ENCODE measurements at regions not wholly inside any gene's neighbourhood (a gene's known extent, or its start where the extent isn't known, plus 50 kb on each side); places are given as distances from the start of the nearest gene placed in this dataset.

- Mint-ChIP-seq H3K4me1 (ENCODE audit: insufficient read depth, unreplicated experiment) (no peaks in the 10 kb centered on the region), H3K27ac (ENCODE audit: low read depth, unreplicated experiment) (no peak overlapping the region), H3K9me3 (ENCODE audit: unreplicated experiment) (no peaks in the 10 kb centered on the region), H3K4me3 (ENCODE audit: unreplicated experiment) (no peak overlapping the region), H3K27me3 (ENCODE audit: insufficient read depth, unreplicated experiment) (peaks cover 13% of the 10 kb centered on the region), H3K36me3 (ENCODE audit: insufficient read depth, unreplicated experiment) (no peaks in the 10 kb centered on the region)
- DNase-seq (ENCODE audit: unreplicated experiment): no peak
- ChIA-PET POLR2A (no interaction called here), CTCF (no interaction called here)
- intact Hi-C loops (cut with micrococcal nuclease): no loop called here
- no peak for TF ChIP-seq CTCF (IDR thresholded peaks at IDR 0.05; ENCODE audit: unreplicated experiment)
- BruUV-seq (replicated peaks): no TSS peak
These were observed 91.7 kb upstream of the MEOX2 start for GRCh38 chr7:15778191-15778590.

GRCh38 chr7:15765753-15766152 is 79.3 kb upstream of the MEOX2 start:
- BruUV-seq (replicated peaks): no TSS peak
- CTCF ChIA-PET: no interaction called here
- POLR2A ChIA-PET: no interaction called here

GRCh38 chr7:15764851-15765382 is 78.4 kb upstream of the MEOX2 start:
- CTCF ChIA-PET: interaction anchor here (0.5 kb wide), 1 partner anchor 306 kb away, joined by 3 read pairs; no protein-coding TSS in a partner anchor
- no peaks in the 10 kb centered on the region for H3K4me1 Mint-ChIP-seq (ENCODE audit: insufficient read depth, unreplicated experiment)
- no peak overlapping the region for H3K27ac Mint-ChIP-seq (ENCODE audit: low read depth, unreplicated experiment)
- POLR2A ChIA-PET: no interaction called here
- TF ChIP-seq CTCF (IDR thresholded peaks at IDR 0.05; ENCODE audit: unreplicated experiment): no peak
- H3K27me3 Mint-ChIP-seq (ENCODE audit: insufficient read depth, unreplicated experiment): peaks cover 25% of the 10 kb centered on the region
- no peak for DNase-seq (ENCODE audit: unreplicated experiment)
- intact Hi-C loops (cut with micrococcal nuclease): loop anchor here (5.0 kb wide), 1 partner anchor 293 kb away; no protein-coding TSS in a partner anchor
- H3K9me3 Mint-ChIP-seq (ENCODE audit: unreplicated experiment): no peaks in the 10 kb centered on the region
- H3K36me3 Mint-ChIP-seq (ENCODE audit: insufficient read depth, unreplicated experiment): peaks cover 2% of the 10 kb centered on the region
- no peak overlapping the region for H3K4me3 Mint-ChIP-seq (ENCODE audit: unreplicated experiment)
- no TSS peak for BruUV-seq (replicated peaks)

More at GRCh38 chr7:15765753-15766152, 79.3 kb upstream of the MEOX2 start:
- Mint-ChIP-seq H3K27me3 (ENCODE audit: insufficient read depth, unreplicated experiment) (peaks cover 27% of the 10 kb centered on the region), H3K36me3 (ENCODE audit: insufficient read depth, unreplicated experiment) (no peaks in the 10 kb centered on the region), H3K4me1 (ENCODE audit: insufficient read depth, unreplicated experiment) (no peaks in the 10 kb centered on the region), H3K9me3 (ENCODE audit: unreplicated experiment) (no peaks in the 10 kb centered on the region), H3K27ac (ENCODE audit: low read depth, unreplicated experiment) (no peak overlapping the region), H3K4me3 (ENCODE audit: unreplicated experiment) (no peak overlapping the region)
- TF ChIP-seq CTCF (IDR thresholded peaks at IDR 0.05; ENCODE audit: unreplicated experiment): no peak
- intact Hi-C loops (cut with micrococcal nuclease): no loop called here
- DNase-seq (ENCODE audit: unreplicated experiment): no peak

- Mint-ChIP-seq H3K9me3 (ENCODE audit: unreplicated experiment) (no peaks in the 10 kb centered on the region), H3K36me3 (ENCODE audit: insufficient read depth, unreplicated experiment) (peaks cover 5% of the 10 kb centered on the region), H3K4me1 (ENCODE audit: insufficient read depth, unreplicated experiment) (no peaks in the 10 kb centered on the region), H3K27me3 (ENCODE audit: insufficient read depth, unreplicated experiment) (peaks cover 25% of the 10 kb centered on the region), H3K27ac (ENCODE audit: low read depth, unreplicated experiment) (no peak overlapping the region), H3K4me3 (ENCODE audit: unreplicated experiment) (no peak overlapping the region)
- no TSS peak for BruUV-seq (replicated peaks)
- ChIA-PET POLR2A (no interaction called here), CTCF (no interaction called here)
- DNase-seq (ENCODE audit: unreplicated experiment): no peak
- TF ChIP-seq CTCF (IDR thresholded peaks at IDR 0.05; ENCODE audit: unreplicated experiment): no peak
- intact Hi-C loops (cut with micrococcal nuclease): loop anchor here (5.0 kb wide), 1 partner anchor 292 kb away; no protein-coding TSS in a partner anchor
These were observed 77.5 kb upstream of the MEOX2 start for GRCh38 chr7:15764010-15764409.
